GM12873 (cell line): ENCODE measurements at regions not wholly inside any gene's neighbourhood (a gene's known extent, or its start where the extent isn't known, plus 50 kb on each side); places are given as distances from the start of the nearest gene placed in this dataset.

Source experiments
- TF ChIP-seq, protein P1 (sequence below): IDR thresholded peaks from 2 replicates; pipeline ENCODE4 v1.5.1; 2012; ENCODE audit warnings: low read depth, mild to moderate bottlenecking, moderate library complexity, low read length, control low read depth; ENCODE audit not compliant: insufficient read depth; ENCODE audit errors: missing control alignments

DNA sequence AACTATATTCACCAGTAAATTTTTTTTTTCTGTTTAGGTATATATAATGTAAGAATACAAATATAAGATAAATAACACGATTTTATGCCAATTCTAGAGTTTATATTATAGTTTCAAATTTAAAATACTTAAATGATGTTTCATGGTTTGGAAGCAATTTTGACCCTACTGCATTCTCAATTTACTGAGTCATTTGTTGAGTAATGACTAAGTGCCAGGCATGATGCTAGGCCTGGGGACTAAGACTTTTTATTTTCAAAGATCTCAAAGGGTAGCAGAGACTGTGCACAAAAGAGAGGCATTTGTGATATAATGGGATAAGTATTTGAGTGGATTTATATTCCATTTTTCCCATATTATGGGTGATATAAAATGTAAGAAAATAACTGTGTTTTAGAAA, 78.9 kb upstream of the SMIM30 start:
- TF ChIP-seq, protein P1, sequence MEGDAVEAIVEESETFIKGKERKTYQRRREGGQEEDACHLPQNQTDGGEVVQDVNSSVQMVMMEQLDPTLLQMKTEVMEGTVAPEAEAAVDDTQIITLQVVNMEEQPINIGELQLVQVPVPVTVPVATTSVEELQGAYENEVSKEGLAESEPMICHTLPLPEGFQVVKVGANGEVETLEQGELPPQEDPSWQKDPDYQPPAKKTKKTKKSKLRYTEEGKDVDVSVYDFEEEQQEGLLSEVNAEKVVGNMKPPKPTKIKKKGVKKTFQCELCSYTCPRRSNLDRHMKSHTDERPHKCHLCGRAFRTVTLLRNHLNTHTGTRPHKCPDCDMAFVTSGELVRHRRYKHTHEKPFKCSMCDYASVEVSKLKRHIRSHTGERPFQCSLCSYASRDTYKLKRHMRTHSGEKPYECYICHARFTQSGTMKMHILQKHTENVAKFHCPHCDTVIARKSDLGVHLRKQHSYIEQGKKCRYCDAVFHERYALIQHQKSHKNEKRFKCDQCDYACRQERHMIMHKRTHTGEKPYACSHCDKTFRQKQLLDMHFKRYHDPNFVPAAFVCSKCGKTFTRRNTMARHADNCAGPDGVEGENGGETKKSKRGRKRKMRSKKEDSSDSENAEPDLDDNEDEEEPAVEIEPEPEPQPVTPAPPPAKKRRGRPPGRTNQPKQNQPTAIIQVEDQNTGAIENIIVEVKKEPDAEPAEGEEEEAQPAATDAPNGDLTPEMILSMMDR = no peak

DNA sequence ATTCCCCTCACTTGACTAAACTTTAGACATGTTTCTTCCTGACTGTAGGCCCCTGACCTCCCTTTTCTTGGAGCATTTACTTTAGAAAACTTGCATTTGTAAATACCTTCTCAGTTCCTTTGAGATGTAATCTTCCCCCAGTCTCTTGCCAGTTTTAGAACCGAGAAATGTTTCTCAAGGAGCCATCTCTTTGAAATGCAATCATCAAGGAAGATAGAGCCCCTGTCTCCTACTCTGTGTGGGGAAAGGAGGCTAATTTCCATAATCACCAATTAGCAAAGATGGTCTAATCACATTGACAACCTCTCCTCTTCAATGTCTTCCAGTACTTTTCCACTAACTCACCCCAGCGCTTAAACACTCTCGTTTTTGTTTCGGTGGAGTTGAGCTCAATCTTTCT, 70.0 kb upstream of the SMIM30 start:
- TF ChIP-seq, protein P1 = no peak

DNA sequence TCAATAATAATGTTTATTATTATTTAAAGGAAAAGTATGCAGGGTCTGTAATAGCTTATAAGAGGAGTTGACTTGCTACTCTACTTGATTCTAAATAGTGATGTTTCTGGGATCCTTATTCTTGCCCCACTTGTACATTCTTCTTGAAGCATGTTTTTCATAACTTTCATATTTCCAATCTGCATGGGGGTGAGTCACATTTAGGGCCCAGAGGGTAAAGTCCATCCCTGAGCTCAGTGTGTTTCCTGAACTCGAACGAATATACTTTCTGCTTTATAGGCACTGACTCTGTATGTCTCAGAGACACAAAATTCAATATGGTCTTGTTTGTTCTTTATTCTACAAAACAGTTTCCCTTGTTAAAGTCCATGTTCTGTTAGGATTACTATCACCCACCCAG, 61.0 kb upstream of the SMIM30 start:
- TF ChIP-seq, protein P1 = no peak

DNA sequence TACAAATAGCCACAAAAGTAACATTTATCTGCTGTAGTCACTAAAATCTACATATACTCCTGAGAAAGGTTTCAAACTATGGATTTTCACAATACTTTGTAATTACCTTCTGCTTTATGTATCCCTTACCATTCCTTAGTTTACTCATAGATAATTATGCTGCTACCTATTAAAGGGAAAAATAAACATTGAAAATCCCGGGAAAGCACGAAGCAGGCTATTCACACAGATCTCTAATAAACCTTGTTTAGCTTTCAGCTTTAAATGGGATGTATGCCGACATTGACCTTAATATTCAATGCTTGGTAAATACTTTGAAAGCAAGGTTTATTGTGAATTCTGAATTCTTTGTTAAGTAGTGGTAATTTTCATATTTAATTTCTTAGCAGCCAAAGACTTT, 58.5 kb upstream of the SMIM30 start:
- TF ChIP-seq, protein P1 = no peak

DNA sequence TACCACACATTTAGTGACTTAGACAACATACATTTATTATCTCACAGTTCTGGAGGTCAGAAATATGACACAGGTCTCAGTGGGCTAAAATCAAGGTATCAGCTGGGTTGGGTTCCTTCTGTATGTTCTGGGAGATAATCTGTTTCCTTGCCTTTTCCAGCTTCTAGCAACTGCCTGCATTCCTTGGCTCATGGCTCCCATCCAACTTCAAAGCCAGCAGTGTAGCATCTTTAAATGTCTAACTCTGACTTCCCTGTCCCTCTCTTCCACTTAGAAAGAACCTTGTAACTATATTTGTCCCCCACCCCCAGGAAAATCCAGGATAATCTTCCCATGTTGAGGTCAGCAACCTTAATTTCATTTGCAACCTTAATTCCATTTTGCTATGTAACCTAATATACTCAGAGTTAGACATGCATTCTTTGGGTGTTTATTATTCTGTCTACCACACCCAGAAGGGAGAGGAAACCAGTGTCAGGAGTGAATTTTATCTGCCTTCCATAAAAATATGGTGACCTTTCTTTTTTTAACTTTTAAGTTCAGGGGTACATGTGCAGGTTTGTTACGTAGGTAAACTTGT, 57.3 kb upstream of the SMIM30 start:
- TF ChIP-seq, protein P1 = no peak

DNA sequence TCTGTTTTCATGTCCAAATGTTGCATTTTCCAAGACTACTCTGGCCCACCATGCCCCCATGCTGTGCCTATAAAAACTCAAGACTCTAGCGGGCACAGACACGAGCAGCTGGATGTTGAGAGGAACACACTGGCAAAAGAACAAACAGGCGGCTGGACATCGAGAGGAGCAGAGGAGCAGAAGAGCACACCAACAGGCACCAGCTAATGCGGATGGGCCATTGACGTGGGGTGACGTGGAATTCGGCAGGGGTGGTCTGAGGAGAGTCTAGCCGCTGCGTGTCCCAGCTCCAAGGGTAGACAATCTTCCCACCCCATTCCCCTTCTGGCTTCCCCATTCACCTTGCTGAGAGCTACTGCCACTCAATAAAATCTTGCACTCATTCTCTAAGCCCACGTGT, 54.4 kb upstream of the SMIM30 start:
- TF ChIP-seq, protein P1 = no peak

DNA sequence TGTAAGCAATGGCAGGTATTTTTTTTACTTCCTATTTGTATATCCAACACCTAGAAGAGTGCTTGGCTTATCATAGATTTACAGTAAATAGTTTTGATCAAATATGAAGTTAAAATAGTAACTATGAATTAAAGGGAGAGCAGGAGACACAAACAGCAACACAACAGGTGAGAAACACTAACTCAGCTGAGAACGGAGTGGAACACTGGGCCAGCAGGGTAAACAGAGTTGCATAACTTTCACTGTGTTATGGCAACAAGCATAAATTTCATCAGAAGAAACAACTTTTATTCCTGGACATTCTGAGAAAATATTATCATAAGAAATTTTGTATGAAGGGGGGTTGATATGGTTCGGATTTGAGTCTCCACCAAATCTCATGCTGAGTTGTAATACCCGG, 52.2 kb upstream of the SMIM30 start:
- TF ChIP-seq, protein P1 = no peak
